ENCODE measurements at regions not wholly inside any gene's neighbourhood (a gene's known extent, or its start where the extent isn't known, plus 50 kb on each side); places are given as distances from the start of the nearest gene placed in this dataset.

- Histone ChIP-seq H3K27me3 (no peaks in the 10 kb centered on the region), H3K27ac (no peak overlapping the region), H3K4me3 (no peak overlapping the region), H3K36me3 (no peaks in the 10 kb centered on the region), H3K4me1 (no peaks in the 10 kb centered on the region), H3K9me3 (no peaks in the 10 kb centered on the region)
- no peak for DNase-seq
- no peak for TF ChIP-seq POLR2A (IDR thresholded peaks at IDR 0.05)
- no peak for TF ChIP-seq POLR2AphosphoS5 (IDR thresholded peaks at IDR 0.05)
- TF ChIP-seq CTCF (IDR thresholded peaks at IDR 0.05), result no peak
- TF ChIP-seq EP300 (IDR thresholded peaks at IDR 0.05), result no peak
- intact Hi-C loops (cut with DNase I; ENCODE audit: low total_unique reads), result no loop called here
Observed at GRCh38 chr4:32985256-32985655, 2265.1 kb downstream of the PCDH7 start.

- no peak for DNase-seq
- TF ChIP-seq EP300 (IDR thresholded peaks at IDR 0.05), result no peak
- Histone ChIP-seq H3K4me1 (no peaks in the 10 kb centered on the region), H3K4me3 (no peak overlapping the region), H3K9me3 (no peaks in the 10 kb centered on the region), H3K27ac (no peak overlapping the region), H3K36me3 (no peaks in the 10 kb centered on the region), H3K27me3 (no peaks in the 10 kb centered on the region)
- 5 to 35% (median 20%) methylated on average over 1 of the region's 1 CpG for WGBS, 5 donors
- intact Hi-C loops (cut with DNase I; ENCODE audit: low total_unique reads), result no loop called here
Observed at GRCh38 chr4:32986236-32986635, 2266.1 kb downstream of the PCDH7 start.

GRCh38 chr4:32987111-32987510 is 2266.9 kb downstream of the PCDH7 start:
- intact Hi-C loops (cut with DNase I; ENCODE audit: low total_unique reads), result no loop called here
- Histone ChIP-seq H3K36me3 (no peaks in the 10 kb centered on the region), H3K4me3 (no peak overlapping the region), H3K9me3 (no peaks in the 10 kb centered on the region), H3K27me3 (no peaks in the 10 kb centered on the region), H3K4me1 (no peaks in the 10 kb centered on the region), H3K27ac (no peak overlapping the region)
- no peak for DNase-seq
- TF ChIP-seq POLR2AphosphoS5 (IDR thresholded peaks at IDR 0.05) (no peak), POLR2A (IDR thresholded peaks at IDR 0.05) (no peak), EP300 (IDR thresholded peaks at IDR 0.05) (no peak), CTCF (IDR thresholded peaks at IDR 0.05) (no peak)
- WGBS, 5 donors, result 59 to 83% (median 74%) methylated on average over 2 of the region's 2 CpGs

GRCh38 chr4:32988165-32988811 is 2268.1 kb downstream of the PCDH7 start:
- intact Hi-C loops (cut with DNase I; ENCODE audit: low total_unique reads), result no loop called here
- Histone ChIP-seq H3K4me3 (no peak overlapping the region), H3K27ac (no peak overlapping the region), H3K9me3 (no peaks in the 10 kb centered on the region), H3K4me1 (no peaks in the 10 kb centered on the region), H3K36me3 (no peaks in the 10 kb centered on the region), H3K27me3 (no peaks in the 10 kb centered on the region)
- no peak for DNase-seq
- WGBS, 5 donors, result 59 to 75% (median 73%) methylated on average over 2 of the region's 2 CpGs
- TF ChIP-seq CTCF (IDR thresholded peaks at IDR 0.05) (no peak), POLR2A (IDR thresholded peaks at IDR 0.05) (no peak), EP300 (IDR thresholded peaks at IDR 0.05) (no peak), POLR2AphosphoS5 (IDR thresholded peaks at IDR 0.05) (no peak)

- no peaks in the 10 kb centered on the region for H3K4me1 ChIP-seq
- no peaks in the 10 kb centered on the region for H3K9me3 ChIP-seq
- H3K4me3 ChIP-seq, result no peak overlapping the region
- DNase-seq, result no peak
- H3K36me3 ChIP-seq, result no peaks in the 10 kb centered on the region
- H3K27me3 ChIP-seq, result no peaks in the 10 kb centered on the region
- WGBS, 5 donors, result 78 to 93% (median 83%) methylated on average over 1 of the region's 1 CpG
- no peak overlapping the region for H3K27ac ChIP-seq
- TF ChIP-seq POLR2AphosphoS5 (IDR thresholded peaks at IDR 0.05) (no peak), EP300 (IDR thresholded peaks at IDR 0.05) (no peak), CTCF (IDR thresholded peaks at IDR 0.05) (no peak), POLR2A (IDR thresholded peaks at IDR 0.05) (no peak)
- intact Hi-C loops (cut with DNase I; ENCODE audit: low total_unique reads), result no loop called here
Observed at GRCh38 chr4:32991663-32992062, 2271.5 kb downstream of the PCDH7 start.

All from stomach (tissue), 8 donors.